CD4-positive, alpha-beta T cell (primary cell): ENCODE measurements at regions not wholly inside any gene's neighbourhood (a gene's known extent, or its start where the extent isn't known, plus 50 kb on each side); places are given as distances from the start of the nearest gene placed in this dataset.

Source experiments
- ATAC-seq: fragments of 200-7000 bp; cut with Tn5 transposase; one replicate; pipeline ENCODE4 v1.10.0; 2022; ENCODE audit warnings: mild to moderate bottlenecking; ENCODE audit not compliant: poor library complexity
- CTCF ChIA-PET: fragments of 350-600 bp; sonication (Branson Sonifier 250); formaldehyde crosslinking; loops from one replicate; lab custom pipeline; 2021; ENCODE audit warnings: antibody characterized with exemption, inconsistent platforms; lab: Charles Lee
- POLR2A ChIA-PET: fragments of 350-600 bp; sonication (Branson Sonifier 250); formaldehyde crosslinking; loops from one replicate; lab custom pipeline; 2021; ENCODE audit warnings: antibody characterized with exemption, inconsistent platforms; lab: Charles Lee
- DNase-seq, 14 experiments: peaks; one replicate each; pipeline ENCODE4 v3.0.0-alpha.2; 2013 to 2020; ENCODE audit warnings: mixed read lengths in 2 of 14
- H3K27ac ChIP-seq, 2 donors: one replicate each; pipeline versions ENCODE4 v1.5.1 to v1.7.0; 2013; ENCODE audit warnings: low read length in 2 of 2, low read depth in 1 of 2, mild to moderate bottlenecking in 1 of 2
- H3K27me3 ChIP-seq, 2 experiments: 1 replicate in 1 of 2; 2 replicates in 1 of 2; pipeline versions ENCODE4 v1.6.1 to v1.7.0; 2013; ENCODE audit warnings: low read length in 2 of 2, control low read depth in 1 of 2, mild to moderate bottlenecking in 1 of 2, moderate library complexity in 1 of 2; ENCODE audit not compliant: insufficient read depth in 2 of 2, control insufficient read depth in 1 of 2
- H3K36me3 ChIP-seq: one replicate; pipeline ENCODE4 v1.6.1; 2013; ENCODE audit warnings: low read length, control low read depth; ENCODE audit not compliant: insufficient read depth
- H3K4me1 ChIP-seq: one replicate; pipeline ENCODE4 v1.6.1; 2013; ENCODE audit warnings: low read length, control low read depth; ENCODE audit not compliant: insufficient read depth
- H3K4me3 ChIP-seq: one replicate; pipeline ENCODE4 v1.5.1; 2013; ENCODE audit warnings: mild to moderate bottlenecking, low read length, moderate library complexity
- H3K9me3 ChIP-seq, 2 experiments: 1 replicate in 1 of 2; 2 replicates in 1 of 2; pipeline versions ENCODE4 v1.6.1 to v1.7.0; 2013; ENCODE audit warnings: low read length in 2 of 2, mild to moderate bottlenecking in 2 of 2, control low read depth in 1 of 2, moderate library complexity in 1 of 2; ENCODE audit not compliant: control insufficient read depth in 1 of 2, insufficient read depth in 1 of 2
- H3K27ac Mint-ChIP-seq: one replicate; pipeline ENCODE4 v1.8.0; 2020; ENCODE audit warnings: mixed read lengths
- H3K27me3 Mint-ChIP-seq: one replicate; pipeline ENCODE4 v1.8.0; 2021; ENCODE audit warnings: mixed read lengths
- H3K36me3 Mint-ChIP-seq: one replicate; pipeline ENCODE4 v1.8.0; 2021; ENCODE audit warnings: low read depth, mixed read lengths
- H3K4me1 Mint-ChIP-seq: one replicate; pipeline ENCODE4 v1.8.0; 2021; ENCODE audit warnings: low read depth, mixed read lengths
- H3K4me3 Mint-ChIP-seq: one replicate; pipeline ENCODE4 v1.8.0; 2020; ENCODE audit warnings: mild to moderate bottlenecking, mixed read lengths
- H3K9me3 Mint-ChIP-seq: one replicate; pipeline ENCODE4 v1.8.0; 2020; ENCODE audit warnings: mixed read lengths
- intact Hi-C, 2 experiments: fragments of 100-400 bp; cut with DNase I in 1 of 2; cut with micrococcal nuclease in 1 of 2; formaldehyde crosslinking; loops; one replicate each; pipeline versions ENCODE4 v1.15.1 to v1.9.0; 2023 to 2025; cut with DNase I, micrococcal nuclease
- TF ChIP-seq, protein P1 (sequence below): fragments of 200-600 bp; IDR thresholded peaks from one replicate; pipeline ENCODE4 v1.8.0; 2022; ENCODE audit warnings: antibody characterized with exemption, mild to moderate bottlenecking

DNA sequence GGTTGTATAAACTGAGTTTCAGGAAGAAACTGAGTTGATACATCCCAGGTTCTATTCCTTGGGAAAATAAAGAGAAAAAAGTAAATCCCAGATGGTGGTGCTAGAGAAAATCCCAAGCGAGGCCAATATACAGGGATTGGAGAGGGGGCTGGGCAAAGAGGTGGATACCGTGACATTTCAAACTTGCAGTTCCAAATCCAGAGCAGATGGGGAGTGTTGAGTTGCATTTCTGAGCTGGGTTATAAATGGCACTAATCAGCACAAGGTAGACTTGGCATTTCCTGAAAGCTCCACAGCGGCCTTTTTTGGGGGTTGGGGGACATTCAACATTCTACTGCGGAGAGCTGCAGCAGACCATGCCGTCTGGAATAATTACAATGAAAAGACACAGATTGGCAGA lies 224.4 kb downstream of the NXNL2 start:
- H3K4me3 ChIP-seq, result no peak overlapping the region
- DNase-seq (no peak), ATAC-seq (no peak)
- peaks cover 2 to 6% of the 10 kb centered on the region in 2 experiments for H3K27me3 ChIP-seq
- Mint-ChIP-seq H3K27me3 (peaks cover 52% of the 10 kb centered on the region), H3K36me3 (no peaks in the 10 kb centered on the region), H3K4me1 (no peaks in the 10 kb centered on the region), H3K27ac (no peak overlapping the region), H3K4me3 (no peak overlapping the region), H3K9me3 (no peaks in the 10 kb centered on the region)
- no peaks in the 10 kb centered on the region for H3K4me1 ChIP-seq
- no peaks in the 10 kb centered on the region for H3K9me3 ChIP-seq
- ChIA-PET POLR2A (no interaction called here), CTCF (no interaction called here)
- TF ChIP-seq, protein P1, sequence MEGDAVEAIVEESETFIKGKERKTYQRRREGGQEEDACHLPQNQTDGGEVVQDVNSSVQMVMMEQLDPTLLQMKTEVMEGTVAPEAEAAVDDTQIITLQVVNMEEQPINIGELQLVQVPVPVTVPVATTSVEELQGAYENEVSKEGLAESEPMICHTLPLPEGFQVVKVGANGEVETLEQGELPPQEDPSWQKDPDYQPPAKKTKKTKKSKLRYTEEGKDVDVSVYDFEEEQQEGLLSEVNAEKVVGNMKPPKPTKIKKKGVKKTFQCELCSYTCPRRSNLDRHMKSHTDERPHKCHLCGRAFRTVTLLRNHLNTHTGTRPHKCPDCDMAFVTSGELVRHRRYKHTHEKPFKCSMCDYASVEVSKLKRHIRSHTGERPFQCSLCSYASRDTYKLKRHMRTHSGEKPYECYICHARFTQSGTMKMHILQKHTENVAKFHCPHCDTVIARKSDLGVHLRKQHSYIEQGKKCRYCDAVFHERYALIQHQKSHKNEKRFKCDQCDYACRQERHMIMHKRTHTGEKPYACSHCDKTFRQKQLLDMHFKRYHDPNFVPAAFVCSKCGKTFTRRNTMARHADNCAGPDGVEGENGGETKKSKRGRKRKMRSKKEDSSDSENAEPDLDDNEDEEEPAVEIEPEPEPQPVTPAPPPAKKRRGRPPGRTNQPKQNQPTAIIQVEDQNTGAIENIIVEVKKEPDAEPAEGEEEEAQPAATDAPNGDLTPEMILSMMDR, result no peak
- H3K27ac ChIP-seq, result no peak overlapping the region
- intact Hi-C loops, result no loop called here
- H3K36me3 ChIP-seq, result no peaks in the 10 kb centered on the region

DNA sequence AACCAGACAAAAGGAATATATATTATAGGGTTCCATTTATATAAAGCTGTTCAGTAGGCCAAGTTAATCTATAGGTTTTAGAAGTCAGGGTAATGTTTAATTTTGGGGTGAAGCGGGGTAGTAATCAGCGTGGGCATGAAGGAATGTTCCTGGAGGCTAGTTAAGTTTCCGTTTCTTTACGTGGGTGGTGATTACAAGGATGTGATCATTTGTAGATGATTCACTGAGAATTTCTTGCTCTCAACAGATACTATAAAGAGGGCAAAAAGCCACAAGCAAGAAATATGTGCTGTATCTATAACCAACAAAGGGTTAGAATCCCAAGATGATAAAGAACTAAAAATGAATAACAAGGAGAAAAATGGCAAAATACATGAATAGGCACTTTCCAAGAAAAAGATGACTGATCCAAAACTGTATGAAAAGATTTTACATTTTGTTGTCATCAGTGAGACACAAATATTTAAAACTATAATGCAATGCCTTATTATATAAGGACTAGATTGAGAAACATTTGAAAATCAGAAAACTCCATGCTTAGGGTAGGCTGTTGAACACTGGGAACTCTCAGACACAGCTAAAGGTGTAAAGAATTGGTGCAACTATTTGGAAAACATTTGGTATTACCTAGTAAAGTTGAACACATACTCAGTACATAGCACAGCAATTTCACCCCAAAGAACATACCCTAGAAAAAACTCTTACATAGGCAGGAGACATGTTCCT lies 224.3 kb upstream of the S1PR3 start:
- H3K27me3 Mint-ChIP-seq, result peaks cover 3% of the 10 kb centered on the region
- CTCF ChIA-PET, result no interaction called here

DNA sequence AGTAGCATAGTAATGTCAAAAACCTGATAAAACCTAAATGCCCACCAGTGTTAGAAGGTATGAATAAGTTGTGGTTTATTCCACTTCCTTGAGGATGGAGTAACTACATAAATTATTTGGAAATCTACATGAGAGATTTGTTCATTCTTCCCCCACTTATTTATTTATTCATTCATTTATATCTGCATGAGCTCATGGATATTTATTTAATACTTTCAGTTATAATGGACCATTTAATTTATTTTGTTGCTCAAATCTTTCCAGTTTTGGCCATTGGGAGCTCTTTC lies 223.8 kb upstream of the S1PR3 start:
- H3K27me3 Mint-ChIP-seq, result peaks cover 1% of the 10 kb centered on the region
- intact Hi-C loops, result no loop called here

More for the DNA sequence above, 224.3 kb upstream of the S1PR3 start:
- ATAC-seq, result no peak
- H3K27me3 ChIP-seq, result no peaks in the 10 kb centered on the region
- no peaks in the 10 kb centered on the region for H3K36me3 ChIP-seq
- Mint-ChIP-seq H3K9me3 (no peaks in the 10 kb centered on the region), H3K27ac (no peak overlapping the region), H3K4me1 (no peaks in the 10 kb centered on the region), H3K36me3 (no peaks in the 10 kb centered on the region), H3K4me3 (no peak overlapping the region)
- no peak overlapping the region for H3K27ac ChIP-seq
- intact Hi-C loops, result no loop called here
- H3K4me3 ChIP-seq, result no peak overlapping the region
- POLR2A ChIA-PET, result no interaction called here
- H3K9me3 ChIP-seq, result no peaks in the 10 kb centered on the region
- TF ChIP-seq, protein P1, result no peak
- DNase-seq, result no peak
- no peaks in the 10 kb centered on the region for H3K4me1 ChIP-seq

More for the DNA sequence above, 223.8 kb upstream of the S1PR3 start:
- TF ChIP-seq, protein P1, result no peak
- DNase-seq (no peak), ATAC-seq (no peak)
- Mint-ChIP-seq H3K4me3 (no peak overlapping the region), H3K36me3 (no peaks in the 10 kb centered on the region), H3K27ac (no peak overlapping the region), H3K4me1 (no peaks in the 10 kb centered on the region), H3K9me3 (no peaks in the 10 kb centered on the region)
- Histone ChIP-seq H3K4me3 (no peak overlapping the region), H3K9me3 (no peaks in the 10 kb centered on the region), H3K36me3 (no peaks in the 10 kb centered on the region), H3K4me1 (no peaks in the 10 kb centered on the region), H3K27ac (no peak overlapping the region), H3K27me3 (no peaks in the 10 kb centered on the region)
- ChIA-PET CTCF (no interaction called here), POLR2A (no interaction called here)
